ENCODE measurements at regions not wholly inside any gene's neighbourhood (a gene's known extent, or its start where the extent isn't known, plus 50 kb on each side); places are given as distances from the start of the nearest gene placed in this dataset.

- POLR2A ChIA-PET: no interaction called here
Observed at GRCh38 chr9:97124256-97124655, 85.3 kb upstream of the CTSV start.

DNA sequence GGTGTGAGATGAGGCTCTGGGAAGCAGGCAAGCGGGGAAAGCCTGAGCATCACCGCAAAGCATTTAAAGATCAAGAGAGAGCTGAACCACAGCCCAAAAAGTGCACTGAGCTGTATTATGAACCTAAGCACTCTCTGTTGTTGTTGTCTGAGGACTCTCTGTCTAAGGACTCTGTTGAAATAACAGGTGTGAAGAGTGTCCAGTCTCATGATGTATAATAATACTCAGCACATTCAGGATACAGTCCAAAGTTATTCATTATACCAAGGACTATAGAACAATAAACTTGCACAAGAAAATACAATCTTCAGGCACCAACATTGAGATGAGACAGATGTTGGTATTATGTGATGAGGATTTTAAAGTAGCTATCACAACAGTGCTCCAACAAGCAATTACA, 71.8 kb upstream of the CTSV start:
- no peaks in the 10 kb centered on the region for H3K9me3 ChIP-seq
- no peak overlapping the region for H3K4me3 ChIP-seq (ENCODE audit: low read depth in 2 of 2, low read length in 1 of 2)
- ChIA-PET CTCF (no interaction called here), POLR2A (no interaction called here)
- H3K4me2 ChIP-seq: no peak overlapping the region
- H3K4me1 ChIP-seq (ENCODE audit: control insufficient read depth in 1 of 2, insufficient read depth in 2 of 2, low read depth in 1 of 2, low read length in 1 of 2): no peaks in the 10 kb centered on the region
- WGBS (ENCODE audit: low lambda C conversion rate): 95% methylated on average over 2 of the region's 2 CpGs
- no peaks in the 10 kb centered on the region for H3F3A ChIP-seq (replicated peaks; ENCODE audit: insufficient read depth)
- H3K9me2 ChIP-seq: no peaks in the 10 kb centered on the region
- no peak for DNase-seq
- H4K20me1 ChIP-seq (ENCODE audit: insufficient read depth): no peaks in the 10 kb centered on the region
- no peak overlapping the region for H3K9ac ChIP-seq
- no peaks in the 10 kb centered on the region for H3K79me2 ChIP-seq (ENCODE audit: insufficient read depth)
- no peak overlapping the region for H2AFZ ChIP-seq (ENCODE audit: low read depth)
- no peaks in the 10 kb centered on the region for H3K36me3 ChIP-seq (replicated peaks in 1 of 2; ENCODE audit: control insufficient read depth in 1 of 2, insufficient read depth in 2 of 2, low read length in 1 of 2)
- no peaks in the 10 kb centered on the region for H3K27me3 ChIP-seq (ENCODE audit: insufficient read depth)
- H3K27ac ChIP-seq (ENCODE audit: low read depth in 2 of 2, low read length in 1 of 2): no peak overlapping the region
- no peak for TF ChIP-seq TCF12 (IDR thresholded peaks at IDR 0.05)
- no peak for TF ChIP-seq JUND (IDR thresholded peaks at IDR 0.05)
- TF ChIP-seq, protein P1, sequence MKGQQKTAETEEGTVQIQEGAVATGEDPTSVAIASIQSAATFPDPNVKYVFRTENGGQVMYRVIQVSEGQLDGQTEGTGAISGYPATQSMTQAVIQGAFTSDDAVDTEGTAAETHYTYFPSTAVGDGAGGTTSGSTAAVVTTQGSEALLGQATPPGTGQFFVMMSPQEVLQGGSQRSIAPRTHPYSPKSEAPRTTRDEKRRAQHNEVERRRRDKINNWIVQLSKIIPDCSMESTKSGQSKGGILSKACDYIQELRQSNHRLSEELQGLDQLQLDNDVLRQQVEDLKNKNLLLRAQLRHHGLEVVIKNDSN (IDR thresholded peaks at IDR 0.05; ENCODE audit: borderline replicate concordance, low read depth): no peak
- TF ChIP-seq, protein P2, sequence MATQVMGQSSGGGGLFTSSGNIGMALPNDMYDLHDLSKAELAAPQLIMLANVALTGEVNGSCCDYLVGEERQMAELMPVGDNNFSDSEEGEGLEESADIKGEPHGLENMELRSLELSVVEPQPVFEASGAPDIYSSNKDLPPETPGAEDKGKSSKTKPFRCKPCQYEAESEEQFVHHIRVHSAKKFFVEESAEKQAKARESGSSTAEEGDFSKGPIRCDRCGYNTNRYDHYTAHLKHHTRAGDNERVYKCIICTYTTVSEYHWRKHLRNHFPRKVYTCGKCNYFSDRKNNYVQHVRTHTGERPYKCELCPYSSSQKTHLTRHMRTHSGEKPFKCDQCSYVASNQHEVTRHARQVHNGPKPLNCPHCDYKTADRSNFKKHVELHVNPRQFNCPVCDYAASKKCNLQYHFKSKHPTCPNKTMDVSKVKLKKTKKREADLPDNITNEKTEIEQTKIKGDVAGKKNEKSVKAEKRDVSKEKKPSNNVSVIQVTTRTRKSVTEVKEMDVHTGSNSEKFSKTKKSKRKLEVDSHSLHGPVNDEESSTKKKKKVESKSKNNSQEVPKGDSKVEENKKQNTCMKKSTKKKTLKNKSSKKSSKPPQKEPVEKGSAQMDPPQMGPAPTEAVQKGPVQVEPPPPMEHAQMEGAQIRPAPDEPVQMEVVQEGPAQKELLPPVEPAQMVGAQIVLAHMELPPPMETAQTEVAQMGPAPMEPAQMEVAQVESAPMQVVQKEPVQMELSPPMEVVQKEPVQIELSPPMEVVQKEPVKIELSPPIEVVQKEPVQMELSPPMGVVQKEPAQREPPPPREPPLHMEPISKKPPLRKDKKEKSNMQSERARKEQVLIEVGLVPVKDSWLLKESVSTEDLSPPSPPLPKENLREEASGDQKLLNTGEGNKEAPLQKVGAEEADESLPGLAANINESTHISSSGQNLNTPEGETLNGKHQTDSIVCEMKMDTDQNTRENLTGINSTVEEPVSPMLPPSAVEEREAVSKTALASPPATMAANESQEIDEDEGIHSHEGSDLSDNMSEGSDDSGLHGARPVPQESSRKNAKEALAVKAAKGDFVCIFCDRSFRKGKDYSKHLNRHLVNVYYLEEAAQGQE (IDR thresholded peaks at IDR 0.05; ENCODE audit: low read depth, low read length): no peak
- no peak for TF ChIP-seq CTCF (IDR thresholded peaks at IDR 0.05)
- no peak for TF ChIP-seq SIN3A (IDR thresholded peaks at IDR 0.05; ENCODE audit: borderline replicate concordance, low read depth, low read length)
- TF ChIP-seq, protein P3, sequence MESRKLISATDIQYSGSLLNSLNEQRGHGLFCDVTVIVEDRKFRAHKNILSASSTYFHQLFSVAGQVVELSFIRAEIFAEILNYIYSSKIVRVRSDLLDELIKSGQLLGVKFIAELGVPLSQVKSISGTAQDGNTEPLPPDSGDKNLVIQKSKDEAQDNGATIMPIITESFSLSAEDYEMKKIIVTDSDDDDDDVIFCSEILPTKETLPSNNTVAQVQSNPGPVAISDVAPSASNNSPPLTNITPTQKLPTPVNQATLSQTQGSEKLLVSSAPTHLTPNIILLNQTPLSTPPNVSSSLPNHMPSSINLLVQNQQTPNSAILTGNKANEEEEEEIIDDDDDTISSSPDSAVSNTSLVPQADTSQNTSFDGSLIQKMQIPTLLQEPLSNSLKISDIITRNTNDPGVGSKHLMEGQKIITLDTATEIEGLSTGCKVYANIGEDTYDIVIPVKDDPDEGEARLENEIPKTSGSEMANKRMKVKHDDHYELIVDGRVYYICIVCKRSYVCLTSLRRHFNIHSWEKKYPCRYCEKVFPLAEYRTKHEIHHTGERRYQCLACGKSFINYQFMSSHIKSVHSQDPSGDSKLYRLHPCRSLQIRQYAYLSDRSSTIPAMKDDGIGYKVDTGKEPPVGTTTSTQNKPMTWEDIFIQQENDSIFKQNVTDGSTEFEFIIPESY (IDR thresholded peaks at IDR 0.05; ENCODE audit: borderline replicate concordance, low read depth): no peak
- TF ChIP-seq IRF3 (IDR thresholded peaks at IDR 0.05; ENCODE audit: low read depth, low read length): no peak
- TF ChIP-seq EP300 (IDR thresholded peaks at IDR 0.05; ENCODE audit: borderline replicate concordance in 1 of 2, low read depth in 1 of 2, low read length in 1 of 2): no peak
- no peak for TF ChIP-seq YY1 (IDR thresholded peaks at IDR 0.05; ENCODE audit: low read depth)
- TF ChIP-seq USF2 (IDR thresholded peaks at IDR 0.05; ENCODE audit: borderline replicate concordance, low read depth, low read length): no peak
- no peak for TF ChIP-seq FOSL2 (IDR thresholded peaks at IDR 0.05; ENCODE audit: borderline replicate concordance, low read depth)
- TF ChIP-seq PBX3 (IDR thresholded peaks at IDR 0.05): no peak
- TF ChIP-seq RCOR1 (IDR thresholded peaks at IDR 0.05; ENCODE audit: low read length): no peak

More at GRCh38 chr9:97124256-97124655, 85.3 kb upstream of the CTSV start:
- Histone ChIP-seq H3K4me2 (no peak overlapping the region), H3K27me3 (ENCODE audit: insufficient read depth) (no peaks in the 10 kb centered on the region), H3F3A (replicated peaks; ENCODE audit: insufficient read depth) (no peaks in the 10 kb centered on the region), H3K4me1 (ENCODE audit: control insufficient read depth in 1 of 2, insufficient read depth in 2 of 2, low read depth in 1 of 2, low read length in 1 of 2) (no peaks in the 10 kb centered on the region), H3K9ac (no peak overlapping the region), H3K4me3 (ENCODE audit: low read depth in 2 of 2, low read length in 1 of 2) (no peak overlapping the region), H3K9me2 (no peaks in the 10 kb centered on the region), H3K9me3 (no peaks in the 10 kb centered on the region), H3K36me3 (replicated peaks in 1 of 2; ENCODE audit: control insufficient read depth in 1 of 2, insufficient read depth in 2 of 2, low read length in 1 of 2) (no peaks in the 10 kb centered on the region), H2AFZ (ENCODE audit: low read depth) (no peak overlapping the region), H3K79me2 (ENCODE audit: insufficient read depth) (no peaks in the 10 kb centered on the region), H4K20me1 (ENCODE audit: insufficient read depth) (no peaks in the 10 kb centered on the region), H3K27ac (ENCODE audit: low read depth in 2 of 2, low read length in 1 of 2) (no peak overlapping the region)
- DNase-seq: no peak
- CTCF ChIA-PET: no interaction called here
- 43% methylated on average over 4 of the region's 4 CpGs for WGBS (ENCODE audit: low lambda C conversion rate)
- TF ChIP-seq RCOR1 (IDR thresholded peaks at IDR 0.05; ENCODE audit: low read length): no peak
- TF ChIP-seq FOSL2 (IDR thresholded peaks at IDR 0.05; ENCODE audit: borderline replicate concordance, low read depth): no peak
- TF ChIP-seq, protein P4, sequence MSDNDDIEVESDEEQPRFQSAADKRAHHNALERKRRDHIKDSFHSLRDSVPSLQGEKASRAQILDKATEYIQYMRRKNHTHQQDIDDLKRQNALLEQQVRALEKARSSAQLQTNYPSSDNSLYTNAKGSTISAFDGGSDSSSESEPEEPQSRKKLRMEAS (IDR thresholded peaks at IDR 0.05; ENCODE audit: low read depth): no peak

Measured in SK-N-SH (cell line).